Stimulated activated CD4-positive, alpha-beta T cell treated with anti-CD3 and anti-CD28 coated beads, Interleukin-2, amount 100 ng/mL, for 24 hours (primary cell): ENCODE measurements at regions not wholly inside any gene's neighbourhood (a gene's known extent, or its start where the extent isn't known, plus 50 kb on each side); places are given as distances from the start of the nearest gene placed in this dataset.

Experiments used
- DNase-seq, 2 donors: peaks; one replicate each; pipeline ENCODE4 v3.0.0-alpha.2; 2020

DNA sequence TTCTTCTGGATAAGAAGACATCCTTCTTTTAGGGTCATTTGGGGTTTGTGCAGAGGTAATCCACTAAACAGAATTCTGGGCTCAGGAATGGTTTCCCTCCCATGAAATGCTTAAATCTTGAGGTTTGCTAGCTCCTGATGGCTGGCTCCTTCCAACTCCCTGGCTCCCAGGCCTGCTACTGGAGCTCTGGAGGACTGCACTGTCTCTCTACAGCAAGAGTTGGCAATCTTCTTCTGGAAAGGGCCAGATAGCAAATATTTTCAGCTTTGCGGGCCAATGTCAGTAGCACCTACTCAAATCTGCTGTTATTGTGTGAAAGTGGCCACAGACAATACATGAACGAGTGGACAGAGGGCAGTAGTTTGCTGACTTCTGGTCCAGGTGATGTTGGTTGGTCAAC, 174.2 kb upstream of the CTBP2 start:
- no peak for DNase-seq

DNA sequence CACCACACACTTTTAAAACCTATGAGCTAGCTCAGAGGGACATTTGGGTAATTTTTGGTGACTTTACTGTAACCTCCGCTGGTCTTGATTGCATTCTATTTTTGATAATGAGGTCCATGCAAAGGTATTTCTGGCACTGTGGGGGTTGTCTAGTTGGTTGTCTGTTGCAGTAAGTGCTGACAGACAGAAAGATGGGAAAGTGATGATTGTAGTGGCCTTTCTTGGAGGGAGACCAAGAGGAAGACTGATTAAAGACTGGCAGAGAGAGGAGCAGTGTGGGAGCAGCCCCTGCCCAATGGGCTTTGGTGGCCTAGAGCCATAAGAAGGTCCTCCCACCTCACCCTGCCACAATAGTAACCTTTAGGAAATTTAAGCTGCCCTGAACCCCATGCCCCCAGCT, 173.4 kb upstream of the CTBP2 start:
- DNase-seq = no peak

GRCh38 chr10:125333209-125333591, 172.8 kb upstream of the CTBP2 start:
- DNase-seq = no peak

GRCh38 chr10:125332548-125333208, 172.3 kb upstream of the CTBP2 start:
- no peak for DNase-seq

DNA sequence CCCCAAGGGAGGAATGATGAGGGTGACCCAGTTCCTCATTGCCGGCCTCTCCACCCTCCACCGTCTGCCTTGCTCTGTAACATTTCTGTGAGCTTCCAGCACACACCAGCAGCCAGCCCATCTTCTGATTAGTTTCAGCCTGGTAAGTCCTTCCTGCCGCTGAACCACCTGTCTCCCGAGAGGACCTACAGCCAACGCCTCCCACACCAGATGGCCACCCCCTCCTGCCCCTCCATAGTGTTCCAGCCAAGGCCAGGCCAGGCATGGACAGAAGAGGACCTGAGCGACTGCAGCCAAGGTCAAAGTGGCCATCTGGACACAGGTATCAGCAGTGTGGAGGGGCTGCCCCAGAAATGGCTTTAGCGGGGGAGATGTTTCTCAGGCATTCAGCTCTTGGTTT, 170.7 kb upstream of the CTBP2 start:
- no peak for DNase-seq

- no peak for DNase-seq
Observed at GRCh38 chr10:125329056-125329455, 168.7 kb upstream of the CTBP2 start.

DNA sequence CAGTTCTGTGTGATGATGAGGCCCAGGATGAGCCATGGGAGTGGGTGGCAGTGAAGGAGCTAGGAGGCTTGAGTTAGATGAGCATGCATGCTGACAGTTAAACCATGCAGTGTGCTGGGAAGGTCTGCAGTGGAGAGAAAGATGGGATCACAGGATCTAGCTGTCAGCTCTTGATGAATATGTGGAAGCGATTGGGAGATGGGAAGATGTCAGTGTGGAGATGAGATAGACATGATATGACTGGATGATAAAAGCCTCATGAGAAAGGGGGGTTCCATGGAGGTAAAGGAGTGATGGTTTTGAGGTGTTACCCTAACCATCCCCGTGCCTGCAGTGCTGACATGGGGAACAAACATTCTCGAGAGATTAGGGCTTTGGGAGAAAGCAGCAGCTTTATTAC, 165.0 kb upstream of the CTBP2 start:
- no peak for DNase-seq

GRCh38 chr10:125316436-125316835, 156.1 kb upstream of the CTBP2 start:
- DNase-seq = no peak

DNA sequence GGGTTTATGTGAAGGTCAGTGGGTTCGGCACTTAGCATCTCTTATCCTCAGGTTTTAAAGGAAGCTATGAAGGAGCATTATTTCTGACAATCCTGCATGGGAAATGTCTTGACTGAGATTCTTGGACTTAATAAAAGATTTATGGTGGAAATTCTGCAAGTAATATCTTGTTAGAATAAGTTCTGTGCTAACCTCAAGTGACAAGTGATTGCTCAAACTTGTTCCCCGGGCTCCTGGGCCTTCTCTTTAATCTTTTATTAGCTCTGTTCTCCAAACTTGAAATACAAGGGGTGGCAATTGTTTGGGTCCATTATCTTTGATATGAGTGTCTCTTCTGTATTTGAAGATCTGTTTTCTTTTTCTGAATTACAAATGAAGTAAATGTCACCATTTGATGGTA, 140.6 kb upstream of the CTBP2 start:
- DNase-seq = no peak

- DNase-seq = no peak
Observed at GRCh38 chr10:125299461-125299860, 139.1 kb upstream of the CTBP2 start.

DNA sequence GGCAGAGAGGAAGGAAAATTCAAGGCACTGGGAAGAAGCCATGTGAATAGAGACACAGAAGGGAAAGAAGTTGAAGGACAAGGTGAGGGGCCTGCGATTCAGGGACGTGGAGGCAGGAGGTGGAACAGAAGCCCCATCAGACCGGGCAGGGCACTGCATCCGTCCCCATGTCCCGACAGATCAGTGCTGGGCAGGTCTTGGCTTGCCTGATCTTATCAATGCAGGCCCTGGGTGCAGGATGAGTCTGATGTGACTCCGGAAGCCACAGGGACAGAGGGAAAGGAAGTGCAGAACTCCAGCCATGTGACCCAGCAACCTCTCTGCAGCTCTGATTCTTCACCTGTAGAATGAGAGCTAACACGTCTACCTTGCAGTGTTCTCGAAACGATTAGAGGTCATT, 136.2 kb upstream of the CTBP2 start:
- DNase-seq = no peak

GRCh38 chr10:125294109-125294508, 133.7 kb upstream of the CTBP2 start:
- DNase-seq = no peak

- no peak for DNase-seq
Observed at GRCh38 chr10:125291836-125292235, 131.5 kb upstream of the CTBP2 start.

- DNase-seq = no peak
Observed at GRCh38 chr10:125289461-125289860, 129.1 kb upstream of the CTBP2 start.

DNA sequence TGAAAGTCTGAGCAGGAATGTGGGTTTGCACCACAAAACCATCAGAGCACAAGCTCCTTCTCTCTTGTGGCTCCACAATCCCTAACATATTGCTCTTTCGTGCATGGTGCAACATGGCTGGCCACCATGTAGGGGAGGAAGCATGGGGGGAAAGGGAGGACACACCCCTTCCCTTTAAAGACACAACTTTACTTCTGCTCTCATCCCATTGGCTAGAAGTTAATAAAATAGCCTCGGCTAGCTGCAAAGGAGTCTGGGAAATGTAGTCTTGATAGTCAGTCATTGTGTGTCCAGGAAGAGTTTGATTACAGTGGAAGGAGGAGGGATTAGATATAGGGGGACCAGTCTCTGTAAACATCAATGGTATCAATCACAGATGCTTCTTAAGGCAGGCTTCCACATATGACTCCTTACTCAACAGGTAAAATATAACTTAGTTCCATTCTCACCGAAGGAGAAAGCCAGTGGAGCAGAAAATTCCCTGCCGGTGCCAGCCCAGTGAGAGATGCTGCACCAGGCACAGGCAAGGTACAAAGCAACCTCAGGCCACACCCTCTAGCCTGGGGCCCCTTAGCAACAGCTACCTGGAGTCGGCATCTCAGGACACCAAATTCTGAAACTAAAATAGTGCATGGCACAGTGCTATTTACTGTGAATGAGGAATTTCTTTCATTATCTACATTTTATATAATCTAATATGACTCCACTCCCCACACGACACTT, 124.7 kb upstream of the CTBP2 start:
- DNase-seq = no peak

GRCh38 chr10:125283836-125284614, 123.7 kb upstream of the CTBP2 start:
- DNase-seq = no peak

GRCh38 chr10:125283191-125283835, 123.0 kb upstream of the CTBP2 start:
- no peak for DNase-seq

DNA sequence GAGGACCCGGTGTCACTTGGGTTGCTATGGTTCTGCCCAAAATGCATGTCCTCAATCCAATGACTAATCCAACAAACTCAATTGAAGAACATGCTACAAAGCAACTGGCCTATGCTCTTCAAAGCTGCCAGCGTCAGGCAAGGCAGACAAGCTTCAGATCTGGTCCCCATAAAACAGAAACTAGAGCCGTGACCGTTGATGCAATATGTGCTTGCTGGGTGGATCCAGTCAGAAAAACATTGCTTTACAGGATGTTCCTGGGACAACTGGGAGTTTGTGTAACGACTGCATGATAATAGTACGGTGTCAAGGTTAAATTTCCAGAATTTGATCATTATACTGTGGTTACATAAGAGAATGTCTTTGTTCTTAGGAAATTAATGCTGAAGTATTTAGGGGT, 120.7 kb upstream of the CTBP2 start:
- DNase-seq = no peak

GRCh38 chr10:125276133-125276532, 115.8 kb upstream of the CTBP2 start:
- DNase-seq = no peak

- DNase-seq = no peak
Observed at GRCh38 chr10:125274961-125275360, 114.6 kb upstream of the CTBP2 start.

DNA sequence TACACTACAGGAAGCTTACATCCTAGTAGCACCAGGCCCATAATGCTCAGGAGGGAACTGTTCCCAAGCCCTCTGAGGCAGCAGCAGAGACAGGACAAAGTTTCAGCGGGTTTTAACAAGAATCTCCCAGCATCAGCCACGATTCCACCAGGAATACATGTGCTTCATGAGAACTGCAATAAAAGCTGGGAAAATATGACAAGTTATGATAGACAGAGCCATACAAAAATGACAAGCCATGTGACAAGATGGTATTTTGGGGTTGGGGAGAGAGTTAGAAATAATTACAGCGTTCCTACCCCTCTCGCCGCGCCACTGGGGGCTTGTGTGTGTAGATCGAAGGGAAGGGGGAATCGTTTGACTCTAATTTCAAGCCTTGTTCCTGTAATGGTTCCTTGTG, 112.7 kb upstream of the CTBP2 start:
- no peak for DNase-seq

DNA sequence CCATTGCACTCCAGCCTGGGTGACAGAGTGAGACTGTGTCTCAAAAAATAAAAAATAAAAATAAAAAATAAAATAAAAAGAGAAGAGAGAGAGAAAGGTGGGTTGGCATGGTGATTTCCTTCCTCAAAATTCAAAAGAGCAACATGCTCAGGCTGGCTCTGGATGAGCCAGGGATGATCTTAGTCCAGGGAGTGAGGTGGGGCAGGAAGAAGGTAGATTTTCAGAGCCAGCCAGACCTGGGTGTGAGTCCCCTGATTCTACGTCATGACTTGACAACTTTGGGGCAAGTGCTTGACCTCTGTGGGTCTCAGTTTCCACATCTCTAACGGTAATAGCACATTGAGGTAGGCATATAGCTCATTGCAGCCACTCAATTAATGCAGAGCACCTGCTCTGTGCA, 109.4 kb upstream of the CTBP2 start:
- DNase-seq = no peak

DNA sequence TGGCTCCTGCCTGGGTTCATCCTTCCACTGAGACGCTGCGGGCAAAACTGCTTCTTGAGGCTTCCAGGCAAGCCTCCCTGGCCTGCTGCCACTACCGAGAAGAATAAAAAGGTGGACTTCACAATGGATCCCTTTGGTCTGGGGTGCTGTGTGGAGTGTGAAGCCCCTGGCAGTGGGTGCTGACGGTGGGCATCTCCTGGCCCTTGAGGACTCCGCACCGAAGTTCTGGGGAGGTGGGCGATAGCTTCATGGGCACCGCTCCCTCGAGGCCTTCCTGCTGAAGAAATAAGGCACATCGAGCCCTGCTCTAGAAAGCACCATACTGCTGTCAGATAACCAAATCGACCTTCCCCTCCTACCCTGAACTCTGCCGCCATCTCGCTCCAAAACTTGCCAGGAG, 106.6 kb upstream of the CTBP2 start:
- DNase-seq = no peak

DNA sequence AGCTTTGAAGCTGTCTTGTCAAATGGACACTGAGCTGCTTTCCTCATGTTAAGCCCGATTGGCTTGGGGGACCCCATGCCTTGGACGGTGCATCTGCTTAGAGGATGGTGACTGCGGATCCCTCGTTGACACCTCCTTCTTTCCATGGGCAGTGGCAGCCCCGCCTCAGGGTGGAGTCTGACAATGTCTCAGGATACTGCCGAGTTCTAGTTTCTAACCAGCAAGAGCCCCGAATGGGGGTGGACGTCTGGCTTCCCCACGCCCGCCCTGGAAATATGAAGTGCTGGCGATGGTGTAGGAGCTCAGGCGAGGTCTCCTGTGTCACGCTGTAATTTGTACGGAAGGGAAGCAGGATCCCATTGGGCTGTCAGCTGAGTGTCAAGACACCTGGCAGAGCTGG, 106.2 kb upstream of the CTBP2 start:
- no peak for DNase-seq
